Germinal center (tissue), 1 donor: ENCODE measurements at regions not wholly inside any gene's neighbourhood (a gene's known extent, or its start where the extent isn't known, plus 50 kb on each side); places are given as distances from the start of the nearest gene placed in this dataset.
"Not testable (repeated sequence)": the region's sequence is repeated elsewhere in the genome, so short reads cannot be mapped to it uniquely, and the experiment has no call there.

Source experiments
- DNase-seq: peaks from one replicate; pipeline ENCODE4 v3.0.0; 2012; ENCODE audit warnings: mixed read lengths, low spot score

DNA sequence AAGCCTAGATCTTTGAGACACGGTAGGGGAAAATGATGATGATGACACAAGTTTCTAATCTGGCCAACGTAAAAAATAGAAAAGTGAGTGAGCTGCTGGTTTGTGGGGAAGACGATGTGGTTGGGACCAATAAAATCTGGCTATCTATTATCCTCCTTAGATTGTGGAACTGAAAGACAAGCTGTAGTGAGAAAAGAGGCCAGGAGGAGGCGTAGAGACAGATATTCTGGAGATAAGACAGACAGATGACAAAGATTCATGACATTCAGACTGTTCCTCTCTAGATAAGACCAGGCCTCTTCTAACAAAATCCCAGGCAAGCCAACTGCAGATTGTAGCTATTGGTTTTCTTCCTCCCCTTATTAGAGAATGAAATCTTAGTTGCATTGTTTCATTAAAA is 376.3 kb upstream of the UBE2E3 start:
- no peak for DNase-seq

DNA sequence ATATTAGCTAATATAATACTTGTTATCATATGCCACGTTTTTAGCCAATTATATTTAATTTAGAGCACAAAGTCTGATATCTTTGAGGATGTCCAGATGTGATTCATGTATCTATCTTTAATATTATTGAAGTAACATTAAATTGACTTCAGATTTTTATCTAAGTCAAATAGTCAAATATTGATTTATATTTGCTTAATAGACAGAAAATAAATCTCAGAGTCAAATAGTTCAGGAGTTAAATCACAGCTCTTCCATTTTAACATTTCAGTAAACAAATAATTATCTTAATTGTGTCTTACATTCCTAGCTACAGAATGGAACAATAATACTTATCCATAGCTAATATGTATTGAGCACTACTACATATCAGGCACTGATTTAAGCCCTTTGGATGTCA is 379.4 kb upstream of the UBE2E3 start:
- no peak for DNase-seq

DNA sequence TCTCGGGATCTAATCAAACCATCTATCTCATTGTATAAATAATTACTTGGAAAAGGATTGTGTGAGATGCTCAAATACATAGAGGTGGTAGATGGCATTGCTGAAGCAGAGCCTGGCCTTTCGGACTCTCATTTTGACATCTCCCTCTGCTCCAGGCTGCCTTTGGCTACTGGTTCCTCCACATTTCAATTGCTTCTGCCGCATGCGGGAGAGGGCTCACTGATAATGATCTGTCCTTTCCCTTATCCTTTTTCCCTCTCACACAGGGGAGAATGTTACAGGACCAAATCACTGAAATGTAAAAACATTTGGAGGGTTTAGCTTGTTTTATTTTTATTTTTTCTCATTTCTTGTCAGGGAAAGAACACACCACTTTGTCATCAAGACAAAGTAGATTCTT is 380.6 kb upstream of the UBE2E3 start:
- DNase-seq, result no peak

DNA sequence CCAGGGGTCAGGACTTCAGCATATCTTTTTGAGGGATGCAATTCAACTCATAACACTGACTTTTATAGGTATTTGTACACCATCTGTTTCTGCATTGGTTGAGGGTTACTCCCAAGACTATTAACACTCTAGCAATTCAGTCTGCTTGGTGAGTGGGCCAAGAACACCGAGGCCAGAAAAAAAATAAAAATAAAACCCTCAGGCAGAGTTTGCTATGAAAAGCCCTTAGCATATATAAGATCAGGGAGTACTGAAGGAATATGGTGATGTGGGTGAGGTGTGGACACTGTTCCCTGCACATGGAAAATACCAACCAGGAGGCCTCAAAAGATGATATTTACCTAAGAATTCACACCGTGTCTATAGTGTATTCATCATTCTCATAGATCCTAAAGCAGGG is 383.2 kb upstream of the UBE2E3 start:
- DNase-seq, result no peak

DNA sequence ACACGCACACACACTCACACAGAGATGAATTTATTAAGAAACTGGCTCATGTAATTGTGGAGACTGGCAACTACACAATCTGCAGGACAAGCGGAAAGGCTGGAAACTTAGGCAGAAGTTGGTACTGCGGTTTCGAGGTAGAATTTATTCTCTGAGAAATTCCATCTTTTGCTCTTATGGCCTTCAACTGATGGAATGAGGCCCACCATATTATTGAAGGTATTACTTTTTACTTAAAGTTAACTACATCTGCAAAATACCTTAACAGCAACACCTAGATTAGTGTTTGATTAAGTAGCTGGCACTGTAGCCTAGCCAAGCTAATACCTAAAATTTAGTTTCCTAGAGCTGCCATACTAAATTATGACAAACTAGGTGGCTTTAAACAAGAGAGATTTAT is 384.0 kb upstream of the UBE2E3 start:
- DNase-seq, result no peak

DNA sequence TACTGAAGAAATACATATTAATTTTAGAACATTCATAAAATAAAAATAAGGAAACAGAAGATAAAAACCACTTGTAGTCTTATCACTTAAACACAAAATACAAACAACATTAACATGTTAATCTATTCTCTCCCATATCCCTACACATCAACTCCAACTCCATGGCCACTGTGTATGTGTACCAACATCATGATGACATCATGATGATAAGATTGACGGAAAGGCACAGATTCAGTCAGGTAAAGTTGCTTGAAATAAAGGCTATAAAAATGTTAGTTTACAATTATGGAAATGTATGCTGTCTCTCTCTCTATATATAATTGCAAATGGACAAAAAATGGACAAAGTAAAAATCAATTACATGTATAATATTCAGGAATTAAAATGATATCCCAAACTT is 388.5 kb upstream of the UBE2E3 start:
- no peak for DNase-seq

DNA sequence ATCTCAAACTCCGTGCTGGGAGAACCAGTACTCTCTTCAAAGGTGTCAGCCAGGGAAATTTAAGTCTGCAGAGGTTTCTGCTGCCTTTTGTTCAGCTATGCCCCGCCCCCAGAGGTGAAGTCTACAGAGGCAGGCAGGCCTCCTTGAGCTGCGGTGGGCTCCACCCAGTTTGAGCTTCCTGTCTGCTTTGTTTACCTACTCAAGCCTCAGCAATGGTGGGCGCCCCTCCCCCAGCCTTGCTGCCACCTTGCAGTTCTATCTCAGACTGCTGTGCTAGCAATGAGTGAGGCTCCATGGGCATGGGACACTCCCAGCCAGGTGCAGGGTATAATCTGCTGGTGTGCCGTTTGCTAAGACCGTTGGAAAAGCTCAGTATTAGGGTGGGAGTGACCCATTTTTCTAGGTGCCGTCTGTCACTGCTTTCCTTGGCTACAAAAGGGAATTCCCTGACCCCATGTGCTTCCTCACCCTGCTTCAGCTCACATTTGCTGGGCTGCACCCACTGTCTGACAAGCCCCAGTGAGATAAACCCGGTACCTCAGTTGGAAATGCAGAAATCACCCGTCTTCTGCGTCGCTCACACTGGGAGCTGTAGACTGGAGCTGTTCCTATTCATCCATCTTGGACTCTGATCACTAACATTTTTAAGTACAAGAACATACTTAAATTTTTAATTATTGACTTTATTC is 389.2 kb upstream of the UBE2E3 start:
- DNase-seq, result not testable (repeated sequence)

DNA sequence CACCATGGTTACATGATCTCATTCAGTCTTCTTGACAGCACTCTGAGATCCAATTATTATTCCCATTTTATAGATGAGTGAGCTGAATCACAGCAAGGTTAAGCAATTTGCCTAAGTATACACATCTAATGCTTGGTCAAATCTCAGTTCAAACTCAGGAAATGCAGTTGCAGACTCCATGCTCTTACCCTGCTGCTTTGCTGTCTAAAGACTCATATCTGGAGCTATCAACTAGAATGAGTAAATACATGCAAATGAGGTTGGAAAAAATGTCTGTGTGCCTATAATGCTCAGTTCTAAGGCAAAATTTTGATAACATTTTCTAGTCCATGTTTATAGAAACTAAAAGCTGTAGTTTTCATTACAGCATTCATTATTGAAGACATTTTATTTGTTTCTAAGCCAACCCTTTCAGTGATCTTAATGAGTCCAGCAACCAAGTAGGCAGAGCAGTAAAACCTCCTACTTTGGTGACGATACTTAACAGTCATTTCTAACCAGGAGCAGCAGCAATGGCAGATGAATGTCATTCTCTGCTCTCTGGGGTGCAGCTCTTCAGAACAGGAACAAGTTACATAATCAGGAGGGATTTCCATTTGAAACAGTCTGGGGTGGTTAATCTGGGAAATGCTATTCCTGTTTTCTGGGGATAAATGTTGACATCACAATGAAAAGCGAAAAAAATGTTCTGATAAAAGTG is 396.8 kb upstream of the UBE2E3 start:
- DNase-seq, result no peak

DNA sequence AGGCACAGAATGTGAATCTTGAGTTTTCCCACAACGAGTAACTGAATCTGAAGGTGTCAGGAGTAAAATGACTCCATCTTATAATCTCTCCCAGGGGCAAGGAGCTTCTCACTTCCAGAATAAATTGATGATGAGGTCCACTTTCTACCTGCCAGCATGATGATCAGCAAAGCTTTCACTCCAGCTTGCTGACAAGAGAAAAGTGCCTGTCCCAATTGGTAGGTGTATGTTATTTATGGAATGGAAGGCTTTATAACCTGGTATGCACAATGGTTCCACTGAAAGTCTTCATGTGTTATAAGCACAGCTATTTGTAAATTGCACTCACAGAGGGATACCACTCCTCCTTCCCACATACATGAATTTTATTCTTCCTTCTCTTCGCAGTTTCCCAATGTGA is 401.0 kb upstream of the UBE2E3 start:
- no peak for DNase-seq

DNA sequence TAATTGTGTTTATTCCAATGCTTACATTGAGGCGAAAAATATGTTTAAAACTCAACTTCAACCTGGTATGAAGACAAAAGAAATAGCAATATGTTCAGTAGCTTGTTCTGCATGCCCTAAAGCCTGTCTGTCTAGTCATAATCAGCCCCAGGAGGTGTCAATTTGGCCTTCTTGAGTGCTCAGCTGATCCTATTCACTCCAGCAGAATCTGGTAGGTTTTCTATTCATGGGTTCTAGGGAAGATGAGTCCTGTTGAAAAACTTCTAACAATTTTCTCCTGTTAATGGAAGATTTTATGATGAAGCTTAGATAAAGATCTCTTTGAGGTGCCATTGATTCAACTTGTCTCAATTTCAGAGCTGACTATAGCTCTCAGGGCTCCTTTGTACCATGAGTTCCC is 402.0 kb upstream of the UBE2E3 start:
- no peak for DNase-seq

DNA sequence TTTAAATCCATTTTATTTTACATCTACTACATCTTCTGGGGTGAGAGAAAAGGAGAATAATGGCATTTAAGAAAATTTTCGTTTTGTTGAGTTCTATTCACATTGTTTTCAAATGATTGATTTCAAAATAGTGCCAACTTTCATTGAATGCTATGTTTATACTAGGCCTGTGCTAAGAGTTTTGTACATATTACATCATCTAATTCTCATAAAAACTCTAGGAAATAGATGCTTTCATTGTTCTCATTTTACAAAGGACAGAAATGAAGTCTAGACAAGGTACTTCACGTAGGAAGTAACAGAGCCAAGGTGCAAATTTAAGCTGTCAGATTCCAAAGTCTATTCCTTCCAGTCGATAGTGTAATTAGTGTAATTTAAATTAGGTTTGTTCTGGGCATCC is 402.8 kb upstream of the UBE2E3 start:
- DNase-seq, result no peak

DNA sequence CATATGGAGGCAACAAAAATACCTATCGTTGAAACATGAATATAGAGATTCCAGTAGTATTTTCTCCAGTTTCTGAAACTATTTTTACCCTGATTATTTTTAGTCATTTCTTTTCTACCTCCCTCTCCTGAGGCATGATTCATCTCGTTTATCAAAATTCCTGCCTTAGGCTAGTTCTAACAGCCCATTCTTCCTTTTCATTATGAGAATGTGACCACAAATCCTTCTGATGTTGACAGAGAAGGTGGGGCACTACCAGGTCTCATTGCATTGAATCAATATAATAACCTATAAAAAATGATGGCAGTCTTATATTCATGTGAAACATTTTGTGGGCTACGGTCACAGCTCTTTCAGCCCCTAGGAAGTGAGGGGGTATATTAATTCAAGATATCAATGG is 406.5 kb upstream of the UBE2E3 start:
- DNase-seq, result no peak

DNA sequence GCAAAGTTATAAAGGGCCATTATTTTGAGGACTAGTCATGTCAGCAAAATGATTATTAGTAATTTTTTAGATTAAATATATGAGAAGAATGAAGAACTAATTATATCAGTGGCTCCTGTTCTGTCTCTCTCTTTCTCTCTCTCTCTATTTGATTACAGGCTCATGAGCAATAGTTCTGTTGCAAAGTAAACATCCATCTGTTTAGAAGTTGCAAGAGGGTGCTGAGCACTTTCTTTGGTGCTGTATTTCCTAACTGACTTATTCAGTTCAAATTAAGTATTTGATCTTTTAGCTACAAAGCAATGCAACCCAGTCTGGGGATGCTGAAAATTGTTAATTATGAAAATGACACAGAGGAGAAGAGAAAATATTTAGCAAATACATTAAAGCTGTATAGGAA is 408.1 kb upstream of the UBE2E3 start:
- DNase-seq, result no peak

DNA sequence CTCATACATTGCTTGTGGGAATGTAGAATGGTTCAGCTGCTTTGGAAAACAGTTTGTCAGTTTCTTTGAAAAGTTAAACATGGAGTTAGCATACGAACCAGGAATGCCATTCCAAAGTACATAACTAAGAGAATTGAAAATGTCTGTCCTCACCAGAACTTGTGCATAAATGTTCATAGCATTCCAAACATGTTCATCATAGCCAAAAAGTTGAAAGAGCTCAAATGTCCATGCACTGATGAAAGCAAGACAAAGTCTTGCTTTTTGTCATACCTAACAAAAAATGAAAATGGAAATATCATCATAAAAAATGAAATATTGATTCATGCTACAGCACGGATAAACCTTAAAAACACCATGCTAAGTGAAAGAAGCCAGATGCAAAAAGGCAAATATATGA is 408.8 kb upstream of the UBE2E3 start:
- no peak for DNase-seq

DNA sequence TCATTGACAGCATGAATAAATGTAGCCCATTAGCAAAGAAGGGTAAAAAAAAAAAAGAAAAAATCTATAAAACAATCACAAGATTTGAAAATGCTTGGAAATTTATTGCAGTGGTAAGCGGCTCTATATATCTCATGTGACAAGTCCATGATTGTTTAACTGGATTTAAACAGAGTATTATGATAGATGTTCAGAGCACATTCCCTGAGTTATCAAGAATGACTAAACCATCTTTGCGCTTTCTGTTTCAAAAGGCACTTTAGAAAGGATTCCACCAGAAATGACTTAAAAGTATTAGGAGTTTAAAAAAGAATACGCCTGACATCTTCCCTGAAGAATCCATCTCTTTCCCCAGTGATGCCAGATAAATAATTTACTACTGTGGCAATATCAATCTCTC is 409.5 kb upstream of the UBE2E3 start:
- no peak for DNase-seq

DNA sequence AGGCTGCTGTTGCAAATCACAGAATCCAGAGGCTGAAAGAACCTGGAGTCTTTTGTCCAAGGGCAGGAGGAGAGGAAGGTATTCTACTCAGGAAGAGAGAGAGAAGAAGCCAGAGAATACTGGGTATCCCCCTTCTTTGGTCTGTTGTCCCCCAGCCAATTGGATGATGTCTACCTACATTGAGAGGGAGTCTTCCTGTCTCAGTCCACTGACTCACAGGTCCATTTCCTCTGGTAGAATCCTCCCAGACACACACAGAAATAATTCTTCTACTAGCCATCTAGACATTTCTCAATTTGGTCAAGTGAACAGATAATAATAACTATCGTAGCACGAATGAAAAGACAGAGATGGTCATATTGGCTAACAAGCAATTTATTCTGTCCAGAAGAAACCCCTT is 416.4 kb upstream of the UBE2E3 start:
- no peak for DNase-seq

DNA sequence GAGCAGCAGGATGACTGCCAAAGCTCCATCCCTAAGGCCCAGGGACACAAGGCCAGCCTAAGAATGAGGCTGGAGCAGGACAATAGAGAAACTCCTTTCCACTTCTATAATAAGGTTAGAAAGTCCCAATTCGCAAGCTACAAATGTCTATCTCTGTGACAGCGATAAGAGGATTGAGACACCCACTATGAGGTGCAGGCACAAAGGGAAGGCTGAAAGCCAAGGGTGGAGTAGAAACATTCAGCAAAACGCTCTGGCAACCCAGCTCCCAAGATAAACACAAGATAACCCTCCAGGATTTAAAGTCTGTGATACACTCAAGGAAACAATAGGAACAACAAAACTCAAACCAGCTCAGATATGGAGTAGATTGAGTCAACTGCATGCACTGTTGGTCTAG is 418.0 kb upstream of the UBE2E3 start:
- no peak for DNase-seq

DNA sequence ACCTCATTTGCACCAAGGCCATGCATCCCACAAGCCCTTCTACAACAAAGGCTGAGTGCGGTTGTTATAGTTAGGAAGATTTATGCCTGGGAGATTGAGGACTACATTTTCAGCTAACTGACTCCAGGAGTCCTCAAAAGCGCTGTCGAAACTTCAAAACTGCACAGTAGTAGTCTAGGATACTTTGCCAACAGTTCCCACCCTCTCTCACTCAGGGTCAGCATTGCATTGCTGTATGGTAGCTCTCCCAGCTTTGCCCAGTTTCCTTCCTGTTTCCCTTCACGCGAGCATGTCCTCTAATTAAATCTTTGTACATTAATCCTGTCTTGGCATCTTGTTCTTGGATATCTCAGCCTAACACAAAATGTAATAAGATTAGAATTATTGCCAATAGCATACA is 420.6 kb upstream of the UBE2E3 start:
- DNase-seq, result no peak

DNA sequence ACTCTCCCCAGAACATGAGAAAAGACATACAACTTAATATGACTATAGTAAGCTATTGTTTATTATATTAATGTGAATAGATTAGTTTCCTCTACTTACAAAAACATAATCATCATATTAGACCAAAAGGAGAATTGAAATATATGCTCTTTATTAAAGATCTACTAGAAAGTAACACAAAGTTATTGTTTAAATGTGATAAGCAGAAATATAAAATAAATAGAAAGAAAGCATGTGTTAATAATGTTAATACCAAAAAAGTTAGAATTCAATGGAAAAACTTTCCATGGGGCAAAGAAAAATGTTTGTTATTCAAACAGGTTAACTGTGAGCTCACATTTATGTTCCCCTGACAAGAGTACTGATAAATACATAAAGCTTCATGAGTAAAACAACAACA is 421.4 kb upstream of the UBE2E3 start:
- DNase-seq, result no peak

DNA sequence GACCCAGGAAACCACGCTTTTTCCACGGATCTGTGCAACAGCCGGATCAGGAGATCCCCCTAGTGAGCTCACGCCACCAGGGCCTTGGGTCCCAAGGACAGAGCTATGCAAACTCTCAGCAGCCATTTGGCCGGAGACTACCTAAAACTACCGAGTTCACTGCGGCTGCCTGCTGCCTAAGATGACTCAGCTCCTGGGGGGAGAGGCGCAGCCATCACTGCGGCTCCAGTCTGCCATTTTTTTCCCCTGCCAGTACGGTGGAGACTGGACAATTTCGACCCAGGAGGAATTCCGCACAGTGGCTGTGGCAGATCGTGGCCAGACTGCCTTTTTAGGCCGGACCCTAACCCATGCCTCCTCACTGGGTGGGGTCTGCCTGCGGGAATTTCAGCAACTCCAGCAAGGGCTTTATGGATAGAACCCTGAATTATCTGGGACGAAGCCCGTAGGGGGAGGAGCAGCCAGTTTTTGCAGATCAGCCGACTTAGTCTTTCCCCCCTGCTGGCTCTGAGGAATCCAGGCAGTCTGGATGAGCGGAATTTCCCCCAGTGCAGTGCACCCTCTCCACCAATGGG is 424.9 kb upstream of the UBE2E3 start:
- DNase-seq, result no peak

DNA sequence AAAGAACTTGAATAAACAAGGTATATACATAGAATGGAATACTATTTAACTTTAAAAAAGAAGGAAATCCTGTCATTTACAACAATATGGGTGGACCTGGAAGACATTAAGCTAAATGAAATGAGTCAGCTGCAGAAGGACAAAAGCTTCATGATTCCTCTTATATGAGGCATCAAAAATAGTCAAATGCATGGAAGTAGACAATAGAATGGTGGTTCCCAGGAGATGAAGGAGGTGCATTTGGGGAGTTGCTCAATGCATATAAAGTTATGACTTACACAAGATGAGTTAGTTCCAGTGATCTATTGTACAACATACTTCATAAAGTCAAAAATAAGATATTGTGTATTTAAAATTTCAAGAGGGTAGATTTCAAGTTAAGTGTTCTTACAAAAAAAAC is 426.1 kb upstream of the UBE2E3 start:
- no peak for DNase-seq

DNA sequence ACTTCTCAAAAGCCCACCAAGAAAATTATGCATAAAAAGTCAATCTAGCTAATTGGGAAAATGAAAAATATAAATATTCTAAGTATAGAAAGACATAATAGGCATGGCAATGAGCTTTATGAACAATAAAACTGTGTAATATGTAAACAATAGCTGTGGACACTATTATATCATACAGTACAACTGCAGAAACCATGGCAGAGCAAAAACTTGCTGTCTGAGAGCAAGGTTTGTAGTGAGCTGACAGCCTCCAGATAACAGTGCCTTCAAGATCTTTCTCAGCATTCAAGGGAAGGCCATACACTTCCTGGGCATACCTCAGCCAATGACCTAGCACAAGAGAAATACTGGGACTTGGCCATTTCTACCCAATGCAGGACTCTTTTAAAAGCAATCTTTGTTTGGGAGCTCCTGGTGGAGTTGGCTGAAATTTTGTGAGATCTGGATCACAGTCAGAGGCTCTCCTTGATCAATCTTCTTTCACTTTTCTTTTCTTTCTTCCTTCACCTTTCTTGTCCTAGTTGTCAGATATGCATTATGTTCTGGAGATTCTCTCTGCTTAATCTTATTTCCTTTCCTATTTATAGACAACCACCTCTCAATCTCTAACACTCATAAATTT is 427.2 kb upstream of the UBE2E3 start:
- no peak for DNase-seq

DNA sequence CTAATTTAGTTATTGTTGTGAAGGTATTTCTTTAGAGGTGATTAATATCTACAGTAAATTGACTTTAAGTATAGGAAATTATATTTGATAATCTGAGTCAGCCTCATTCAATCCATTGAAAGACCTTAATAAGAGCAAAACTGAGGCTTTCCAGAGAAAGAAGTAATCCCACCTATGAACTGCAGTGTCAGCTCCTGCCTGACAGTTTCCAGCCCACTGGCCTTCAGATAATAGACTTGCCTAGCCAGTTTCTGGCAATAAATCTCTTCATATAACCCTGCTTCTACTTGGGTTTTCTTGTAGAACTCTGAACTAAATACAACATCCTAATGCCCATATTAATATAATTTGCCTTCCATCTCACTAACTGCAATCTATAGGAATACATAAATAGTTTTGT is 437.9 kb upstream of the UBE2E3 start:
- DNase-seq, result no peak
